DMS53 treated with DMSO at 0.1 percent for 48 hours (cell line): ENCODE measurements at regions not wholly inside any gene's neighbourhood (a gene's known extent, or its start where the extent isn't known, plus 50 kb on each side); places are given as distances from the start of the nearest gene placed in this dataset.

ENCODE experiments used
- DNase-seq: peaks from one replicate; lab custom pipeline; 2025; ENCODE audit not compliant: unreplicated experiment; lab: John Stamatoyannopoulos, UW

GRCh38 chrX:40282946-40283660, 185.3 kb upstream of the BCOR start:
- DNase-seq: no peak

GRCh38 chrX:40282348-40282747, 184.6 kb upstream of the BCOR start:
- no peak for DNase-seq

GRCh38 chrX:40281336-40282005, 183.7 kb upstream of the BCOR start:
- DNase-seq: no peak

GRCh38 chrX:40279762-40280161, 182.0 kb upstream of the BCOR start:
- no peak for DNase-seq

- no peak for DNase-seq
These were observed 181.3 kb upstream of the BCOR start for GRCh38 chrX:40279091-40279430.

GRCh38 chrX:40278340-40279090, 180.8 kb upstream of the BCOR start:
- DNase-seq: peak; percentile 58

- no peak for DNase-seq
These were observed 179.9 kb upstream of the BCOR start for GRCh38 chrX:40277672-40278071.

- DNase-seq: no peak
These were observed 175.7 kb upstream of the BCOR start for GRCh38 chrX:40273356-40274050.

GRCh38 chrX:40272776-40273175, 175.0 kb upstream of the BCOR start:
- DNase-seq: no peak

- no peak for DNase-seq
These were observed 174.4 kb upstream of the BCOR start for GRCh38 chrX:40272141-40272540.

- DNase-seq: no peak
These were observed 170.4 kb upstream of the BCOR start for GRCh38 chrX:40268188-40268520.

- no peak for DNase-seq
These were observed 169.8 kb upstream of the BCOR start for GRCh38 chrX:40267334-40268187.

GRCh38 chrX:40266490-40267333, 169.0 kb upstream of the BCOR start:
- peak; percentile 51 for DNase-seq

GRCh38 chrX:40265936-40266335, 168.2 kb upstream of the BCOR start:
- DNase-seq: no peak

GRCh38 chrX:40263014-40263560, 165.3 kb upstream of the BCOR start:
- DNase-seq: no peak

GRCh38 chrX:40262157-40263013, 164.6 kb upstream of the BCOR start:
- no peak for DNase-seq

- DNase-seq: no peak
These were observed 164.0 kb upstream of the BCOR start for GRCh38 chrX:40261833-40262156.

- DNase-seq: no peak
These were observed 162.5 kb upstream of the BCOR start for GRCh38 chrX:40260146-40260747.
